ENCODE measurements at regions not wholly inside any gene's neighbourhood (a gene's known extent, or its start where the extent isn't known, plus 50 kb on each side); places are given as distances from the start of the nearest gene placed in this dataset.

DNA sequence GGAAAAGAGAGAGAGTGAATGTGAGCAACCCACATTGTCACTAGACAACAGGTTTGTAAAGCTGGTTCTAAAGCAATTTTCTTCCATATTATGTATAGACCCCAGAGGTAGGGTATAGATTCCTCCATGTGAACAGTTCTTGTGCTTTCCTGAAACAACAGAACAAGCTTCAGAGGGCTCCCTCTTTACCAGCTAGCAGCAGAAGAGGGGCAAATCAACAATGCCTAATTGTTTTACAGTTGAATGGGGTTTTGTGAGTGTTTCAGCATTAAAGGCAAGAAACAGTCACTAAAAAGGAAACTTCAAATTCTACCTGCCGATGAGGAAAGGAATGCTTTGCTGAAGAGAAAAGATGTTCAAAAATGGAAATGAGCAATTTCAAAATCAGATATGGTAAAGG lies 341.2 kb upstream of the KITLG start:
- Histone ChIP-seq H3K4me3 (no peak overlapping the region), H3K9me3 (no peaks in the 10 kb centered on the region), H3K4me1 (peaks cover 29% of the 10 kb centered on the region), H3K4me2 (no peak overlapping the region), H3K27ac (no peak overlapping the region)
- ChIA-PET POLR2A (no interaction called here), CTCF (interaction anchor here (0.6 kb wide), 1 partner anchor 9 kb away, joined by 3 read pairs; no protein-coding TSS in a partner anchor)
- WGBS (ENCODE audit: missing lambda C conversion rate) = 97% methylated on average over 1 of the region's 1 CpG
- ATAC-seq = no peak
- no peak for FAIRE-seq
- TF ChIP-seq MYC (IDR thresholded peaks at IDR 0.05; ENCODE audit: borderline replicate concordance, low read length) (no peak), ESRRA (IDR thresholded peaks at IDR 0.05; ENCODE audit: borderline replicate concordance, low read length) (no peak), RAD21 (conservative IDR thresholded peaks at IDR 0.05 in 1 of 2, IDR thresholded peaks at IDR 0.05 in 1 of 2) (no peak), RCOR1 (IDR thresholded peaks at IDR 0.05; ENCODE audit: low read depth, low read length) (no peak), JUN (IDR thresholded peaks at IDR 0.05) (no peak), ZC3H11A (IDR thresholded peaks at IDR 0.05) (no peak), HDAC2 (IDR thresholded peaks at IDR 0.05) (no peak), TP53 (CRISPR knock-in tag; IDR thresholded peaks at IDR 0.05) (no peak), HOXA7 (CRISPR knock-in tag; IDR thresholded peaks at IDR 0.05) (no peak), EHF (CRISPR knock-in tag; IDR thresholded peaks at IDR 0.05) (no peak), HOXB5 (CRISPR knock-in tag; IDR thresholded peaks at IDR 0.05) (no peak)
- TF ChIP-seq, protein P1, sequence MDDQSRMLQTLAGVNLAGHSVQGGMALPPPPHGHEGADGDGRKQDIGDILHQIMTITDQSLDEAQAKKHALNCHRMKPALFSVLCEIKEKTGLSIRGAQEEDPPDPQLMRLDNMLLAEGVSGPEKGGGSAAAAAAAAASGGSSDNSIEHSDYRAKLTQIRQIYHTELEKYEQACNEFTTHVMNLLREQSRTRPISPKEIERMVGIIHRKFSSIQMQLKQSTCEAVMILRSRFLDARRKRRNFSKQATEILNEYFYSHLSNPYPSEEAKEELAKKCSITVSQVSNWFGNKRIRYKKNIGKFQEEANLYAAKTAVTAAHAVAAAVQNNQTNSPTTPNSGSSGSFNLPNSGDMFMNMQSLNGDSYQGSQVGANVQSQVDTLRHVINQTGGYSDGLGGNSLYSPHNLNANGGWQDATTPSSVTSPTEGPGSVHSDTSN (IDR thresholded peaks at IDR 0.05) = no peak
- TF ChIP-seq, protein P2, sequence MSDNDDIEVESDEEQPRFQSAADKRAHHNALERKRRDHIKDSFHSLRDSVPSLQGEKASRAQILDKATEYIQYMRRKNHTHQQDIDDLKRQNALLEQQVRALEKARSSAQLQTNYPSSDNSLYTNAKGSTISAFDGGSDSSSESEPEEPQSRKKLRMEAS (IDR thresholded peaks at IDR 0.05) = no peak
- DNase-seq (ENCODE audit: low read depth in 1 of 2, low spot score in 1 of 2) = no peak

DNA sequence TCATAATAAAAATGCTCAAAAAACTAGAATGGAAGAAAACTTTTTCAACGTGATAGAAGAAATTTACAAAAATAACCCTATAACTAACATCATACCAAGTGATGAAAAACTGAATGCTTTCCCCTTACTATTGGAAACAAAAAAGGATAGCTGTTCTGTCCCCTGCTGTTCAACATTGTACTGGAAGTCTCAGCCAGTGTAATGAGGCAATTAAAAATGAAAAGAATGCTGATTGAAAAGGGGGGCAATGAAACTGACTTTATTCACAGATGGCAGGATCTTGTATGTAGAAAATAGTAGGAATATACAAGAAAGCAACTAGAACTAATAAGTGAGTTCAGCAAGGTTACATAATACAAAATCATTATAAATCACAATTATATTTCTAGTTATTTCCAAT lies 337.9 kb upstream of the KITLG start:
- FAIRE-seq = no peak
- TF ChIP-seq CHD2 (IDR thresholded peaks at IDR 0.05; ENCODE audit: low read length, partially characterized antibody) = no peak
- no peak for TF ChIP-seq PHF8 (IDR thresholded peaks at IDR 0.05; ENCODE audit: borderline replicate concordance, low read depth)
- TF ChIP-seq ZNF302 (CRISPR knock-in tag; IDR thresholded peaks at IDR 0.05) = no peak
- TF ChIP-seq KDM1A (IDR thresholded peaks at IDR 0.05; ENCODE audit: low read depth) = no peak
- no peak for TF ChIP-seq RAD21 (conservative IDR thresholded peaks at IDR 0.05 in 1 of 2, IDR thresholded peaks at IDR 0.05 in 1 of 2)
- TF ChIP-seq, protein P3, sequence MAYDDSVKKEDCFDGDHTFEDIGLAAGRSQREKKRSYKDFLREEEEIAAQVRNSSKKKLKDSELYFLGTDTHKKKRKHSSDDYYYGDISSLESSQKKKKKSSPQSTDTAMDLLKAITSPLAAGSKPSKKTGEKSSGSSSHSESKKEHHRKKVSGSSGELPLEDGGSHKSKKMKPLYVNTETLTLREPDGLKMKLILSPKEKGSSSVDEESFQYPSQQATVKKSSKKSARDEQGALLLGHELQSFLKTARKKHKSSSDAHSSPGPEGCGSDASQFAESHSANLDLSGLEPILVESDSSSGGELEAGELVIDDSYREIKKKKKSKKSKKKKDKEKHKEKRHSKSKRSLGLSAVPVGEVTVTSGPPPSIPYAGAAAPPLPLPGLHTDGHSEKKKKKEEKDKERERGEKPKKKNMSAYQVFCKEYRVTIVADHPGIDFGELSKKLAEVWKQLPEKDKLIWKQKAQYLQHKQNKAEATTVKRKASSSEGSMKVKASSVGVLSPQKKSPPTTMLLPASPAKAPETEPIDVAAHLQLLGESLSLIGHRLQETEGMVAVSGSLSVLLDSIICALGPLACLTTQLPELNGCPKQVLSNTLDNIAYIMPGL (CRISPR knock-in tag; IDR thresholded peaks at IDR 0.05; ENCODE audit: borderline replicate concordance) = no peak
- TF ChIP-seq POLR2AphosphoS2 (conservative IDR thresholded peaks at IDR 0.05; ENCODE audit: low read length) = no peak
- no peak for TF ChIP-seq ZSCAN20 (CRISPR knock-in tag; IDR thresholded peaks at IDR 0.05)
- TF ChIP-seq MAFK (IDR thresholded peaks at IDR 0.05; ENCODE audit: partially characterized antibody) = no peak
- TF ChIP-seq NFE2L2 (conservative IDR thresholded peaks at IDR 0.05; ENCODE audit: low read length) = no peak
- no peak for TF ChIP-seq SREBF2 (IDR thresholded peaks at IDR 0.05)
- no peak for TF ChIP-seq FOSB (CRISPR knock-in tag; IDR thresholded peaks at IDR 0.05)
- no peak for TF ChIP-seq JUN (IDR thresholded peaks at IDR 0.05)
- TF ChIP-seq, protein P4, sequence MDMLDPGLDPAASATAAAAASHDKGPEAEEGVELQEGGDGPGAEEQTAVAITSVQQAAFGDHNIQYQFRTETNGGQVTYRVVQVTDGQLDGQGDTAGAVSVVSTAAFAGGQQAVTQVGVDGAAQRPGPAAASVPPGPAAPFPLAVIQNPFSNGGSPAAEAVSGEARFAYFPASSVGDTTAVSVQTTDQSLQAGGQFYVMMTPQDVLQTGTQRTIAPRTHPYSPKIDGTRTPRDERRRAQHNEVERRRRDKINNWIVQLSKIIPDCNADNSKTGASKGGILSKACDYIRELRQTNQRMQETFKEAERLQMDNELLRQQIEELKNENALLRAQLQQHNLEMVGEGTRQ (IDR thresholded peaks at IDR 0.05) = no peak
- TF ChIP-seq, protein P5, sequence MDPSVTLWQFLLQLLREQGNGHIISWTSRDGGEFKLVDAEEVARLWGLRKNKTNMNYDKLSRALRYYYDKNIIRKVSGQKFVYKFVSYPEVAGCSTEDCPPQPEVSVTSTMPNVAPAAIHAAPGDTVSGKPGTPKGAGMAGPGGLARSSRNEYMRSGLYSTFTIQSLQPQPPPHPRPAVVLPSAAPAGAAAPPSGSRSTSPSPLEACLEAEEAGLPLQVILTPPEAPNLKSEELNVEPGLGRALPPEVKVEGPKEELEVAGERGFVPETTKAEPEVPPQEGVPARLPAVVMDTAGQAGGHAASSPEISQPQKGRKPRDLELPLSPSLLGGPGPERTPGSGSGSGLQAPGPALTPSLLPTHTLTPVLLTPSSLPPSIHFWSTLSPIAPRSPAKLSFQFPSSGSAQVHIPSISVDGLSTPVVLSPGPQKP (IDR thresholded peaks at IDR 0.05; ENCODE audit: low read depth, low read length) = no peak
- DNase-seq (ENCODE audit: low read depth in 1 of 2, low spot score in 1 of 2) = no peak
- ChIA-PET POLR2A (no interaction called here), CTCF (no interaction called here)
- WGBS (ENCODE audit: missing lambda C conversion rate) = 47% methylated on average over 1 of the region's 1 CpG
- Histone ChIP-seq H3K4me3 (no peak overlapping the region), H3K4me2 (no peak overlapping the region), H3K9me3 (peaks cover 9% of the 10 kb centered on the region), H3K27ac (no peak overlapping the region), H3K4me1 (peaks cover 9% of the 10 kb centered on the region; the same call in 2 of the 3 replicates)
- ATAC-seq = no peak
